Adipocyte (in vitro differentiated cells): ENCODE measurements at regions not wholly inside any gene's neighbourhood (a gene's known extent, or its start where the extent isn't known, plus 50 kb on each side); places are given as distances from the start of the nearest gene placed in this dataset.

Experiments used
- DNase-seq: peaks from one replicate; pipeline ENCODE4 v3.0.0-alpha.2; 2015; ENCODE audit warnings: low read depth
- H3K27me3 ChIP-seq: replicated peaks from 2 replicates; pipeline ENCODE4 v1.7.0; 2013; ENCODE audit warnings: mild to moderate bottlenecking, low read length, moderate library complexity; ENCODE audit not compliant: control insufficient read depth, insufficient read depth
- H3K36me3 ChIP-seq: 2 replicates; pipeline ENCODE4 v1.7.0; 2013; ENCODE audit warnings: low read length, mild to moderate bottlenecking, moderate library complexity; ENCODE audit not compliant: control insufficient read depth, insufficient read depth, severe bottlenecking
- H3K4me1 ChIP-seq: 2 replicates; pipeline ENCODE4 v1.7.0; 2013; ENCODE audit warnings: mild to moderate bottlenecking, low read length, moderate library complexity; ENCODE audit not compliant: control insufficient read depth, insufficient read depth
- H3K4me3 ChIP-seq: 2 replicates; pipeline ENCODE4 v1.7.0; 2013; ENCODE audit warnings: mild to moderate bottlenecking, low read length, moderate library complexity
- H3K9ac ChIP-seq: 2 replicates; pipeline ENCODE4 v1.7.0; 2013; ENCODE audit warnings: mild to moderate bottlenecking, low read length, moderate library complexity
- H3K9me3 ChIP-seq: 2 replicates; pipeline ENCODE4 v1.7.0; 2013; ENCODE audit warnings: mild to moderate bottlenecking, low read length, moderate library complexity; ENCODE audit not compliant: control insufficient read depth

GRCh38 chr11:39139581-39139980, 2319.9 kb downstream of the LRRC4C start:
- H3K9ac ChIP-seq, result no peak overlapping the region
- no peaks in the 10 kb centered on the region for H3K9me3 ChIP-seq
- no peak overlapping the region for H3K4me3 ChIP-seq
- H3K27me3 ChIP-seq, result no peaks in the 10 kb centered on the region
- H3K4me1 ChIP-seq, result no peaks in the 10 kb centered on the region
- no peaks in the 10 kb centered on the region for H3K36me3 ChIP-seq
- DNase-seq, result no peak

GRCh38 chr11:39120890-39121289, 2338.6 kb downstream of the LRRC4C start:
- Histone ChIP-seq H3K4me1 (no peaks in the 10 kb centered on the region), H3K4me3 (no peak overlapping the region), H3K36me3 (no peaks in the 10 kb centered on the region), H3K9ac (no peak overlapping the region), H3K9me3 (no peaks in the 10 kb centered on the region), H3K27me3 (no peaks in the 10 kb centered on the region)
- no peak for DNase-seq

GRCh38 chr11:39113606-39114005, 2345.8 kb downstream of the LRRC4C start:
- no peaks in the 10 kb centered on the region for H3K4me1 ChIP-seq
- no peak overlapping the region for H3K4me3 ChIP-seq
- H3K36me3 ChIP-seq, result no peaks in the 10 kb centered on the region
- no peak for DNase-seq
- H3K9ac ChIP-seq, result no peak overlapping the region
- peaks cover 2% of the 10 kb centered on the region for H3K9me3 ChIP-seq
- no peaks in the 10 kb centered on the region for H3K27me3 ChIP-seq

- Histone ChIP-seq H3K9ac (no peak overlapping the region), H3K36me3 (no peaks in the 10 kb centered on the region), H3K4me1 (no peaks in the 10 kb centered on the region), H3K4me3 (no peak overlapping the region), H3K9me3 (peaks cover 3% of the 10 kb centered on the region), H3K27me3 (no peaks in the 10 kb centered on the region)
- no peak for DNase-seq
These were observed 2357.2 kb downstream of the LRRC4C start for GRCh38 chr11:39102236-39102635.

- Histone ChIP-seq H3K9me3 (peaks cover 2% of the 10 kb centered on the region), H3K4me1 (no peaks in the 10 kb centered on the region), H3K4me3 (no peak overlapping the region), H3K27me3 (no peaks in the 10 kb centered on the region), H3K9ac (no peak overlapping the region), H3K36me3 (no peaks in the 10 kb centered on the region)
- DNase-seq, result no peak
These were observed 2381.0 kb downstream of the LRRC4C start for GRCh38 chr11:39078465-39078864.

- H3K9me3 ChIP-seq, result no peaks in the 10 kb centered on the region
- no peaks in the 10 kb centered on the region for H3K36me3 ChIP-seq
- no peak overlapping the region for H3K4me3 ChIP-seq
- DNase-seq, result no peak
- no peak overlapping the region for H3K9ac ChIP-seq
- no peaks in the 10 kb centered on the region for H3K27me3 ChIP-seq
- no peaks in the 10 kb centered on the region for H3K4me1 ChIP-seq
These were observed 2421.8 kb downstream of the LRRC4C start for GRCh38 chr11:39037611-39038010.

- DNase-seq, result no peak
- Histone ChIP-seq H3K9ac (no peak overlapping the region), H3K4me3 (no peak overlapping the region), H3K9me3 (no peaks in the 10 kb centered on the region), H3K4me1 (no peaks in the 10 kb centered on the region), H3K36me3 (no peaks in the 10 kb centered on the region), H3K27me3 (no peaks in the 10 kb centered on the region)
These were observed 2423.4 kb downstream of the LRRC4C start for GRCh38 chr11:39036021-39036420.

GRCh38 chr11:39021539-39021938, 2423.5 kb upstream of the RAG2 start:
- H3K36me3 ChIP-seq, result no peaks in the 10 kb centered on the region
- DNase-seq, result no peak
- H3K4me3 ChIP-seq, result no peak overlapping the region
- no peaks in the 10 kb centered on the region for H3K27me3 ChIP-seq
- no peaks in the 10 kb centered on the region for H3K9me3 ChIP-seq
- H3K9ac ChIP-seq, result no peak overlapping the region
- no peaks in the 10 kb centered on the region for H3K4me1 ChIP-seq

GRCh38 chr11:39011797-39012196, 2413.8 kb upstream of the RAG2 start:
- Histone ChIP-seq H3K4me3 (no peak overlapping the region), H3K27me3 (no peaks in the 10 kb centered on the region), H3K9me3 (peaks cover 7% of the 10 kb centered on the region), H3K9ac (no peak overlapping the region), H3K36me3 (no peaks in the 10 kb centered on the region), H3K4me1 (no peaks in the 10 kb centered on the region)
- DNase-seq, result no peak

GRCh38 chr11:38990841-38991240, 2392.8 kb upstream of the RAG2 start:
- Histone ChIP-seq H3K36me3 (no peaks in the 10 kb centered on the region), H3K9ac (no peak overlapping the region), H3K9me3 (no peaks in the 10 kb centered on the region), H3K27me3 (no peaks in the 10 kb centered on the region), H3K4me3 (no peak overlapping the region), H3K4me1 (no peaks in the 10 kb centered on the region)
- no peak for DNase-seq

GRCh38 chr11:38990139-38990538, 2392.1 kb upstream of the RAG2 start:
- DNase-seq, result no peak
- H3K4me1 ChIP-seq, result no peaks in the 10 kb centered on the region
- H3K9me3 ChIP-seq, result peaks cover 4% of the 10 kb centered on the region
- no peak overlapping the region for H3K4me3 ChIP-seq
- no peak overlapping the region for H3K9ac ChIP-seq
- no peaks in the 10 kb centered on the region for H3K36me3 ChIP-seq
- no peaks in the 10 kb centered on the region for H3K27me3 ChIP-seq

- Histone ChIP-seq H3K4me3 (no peak overlapping the region), H3K36me3 (no peaks in the 10 kb centered on the region), H3K9me3 (peaks cover 17% of the 10 kb centered on the region), H3K9ac (no peak overlapping the region), H3K4me1 (no peaks in the 10 kb centered on the region), H3K27me3 (no peaks in the 10 kb centered on the region)
- no peak for DNase-seq
These were observed 2390.9 kb upstream of the RAG2 start for GRCh38 chr11:38988908-38989307.
